ENCODE measurements at regions not wholly inside any gene's neighbourhood (a gene's known extent, or its start where the extent isn't known, plus 50 kb on each side); places are given as distances from the start of the nearest gene placed in this dataset.
A peak's percentile ranks its signal among the peaks of the same experiment; 100 is the strongest.

GRCh38 chr6:150547502-150548222 lies 52.0 kb upstream of the PLEKHG1 start:
- no peak for DNase-seq (ENCODE audit: low read depth in 1 of 2, low spot score in 2 of 2)

More at GRCh38 chr6:150547502-150548222, 52.0 kb upstream of the PLEKHG1 start:
- no peak overlapping the region for H3K14ac ChIP-seq (ENCODE audit: insufficient read length)
- WGBS, 2 experiments (ENCODE audit: extremely low coverage in 1 of 2, insufficient coverage in 1 of 2, insufficient read length in 1 of 2, insufficient replicate concordance in 2 of 2, low coverage in 1 of 2, low lambda C conversion rate in 2 of 2, missing lambda C conversion rate in 1 of 2) = 82% methylated on average over 11 of the region's 11 CpGs; no CpG with 5 or more reads in 1 of the 2 experiments
- no peak overlapping the region for H3K4me3 ChIP-seq (ENCODE audit: extremely low read depth in 1 of 4, insufficient read depth in 2 of 4, low read depth in 3 of 4, low read length in 4 of 4)
- no peak overlapping the region for H4K5ac ChIP-seq (ENCODE audit: insufficient read length, low read depth, low read length)
- no peak overlapping the region for H4K8ac ChIP-seq (ENCODE audit: extremely low read depth, insufficient read depth, low read length)
- H3K9ac ChIP-seq (replicated peaks in 1 of 4; ENCODE audit: extremely low read depth in 1 of 4, low read depth in 3 of 4, low read length in 3 of 4) = no peak overlapping the region
- H2AK5ac ChIP-seq (ENCODE audit: low read depth, low read length) = no peak overlapping the region
- H3K36me3 ChIP-seq (ENCODE audit: control insufficient read depth in 2 of 4, insufficient read depth in 4 of 4, low read length in 3 of 4) = no peaks in the 10 kb centered on the region
- H3K4me1 ChIP-seq (replicated peaks in 1 of 4; ENCODE audit: control insufficient read depth in 3 of 4, insufficient read depth in 4 of 4, low read length in 3 of 4) = peaks cover 0 to 3% (median 0%) of the 10 kb centered on the region in 4 experiments; a peak in 1 of 7 replicates
- H2BK5ac ChIP-seq (ENCODE audit: low read depth, low read length) = no peak overlapping the region
- no peaks in the 10 kb centered on the region for H4K20me1 ChIP-seq (replicated peaks in 1 of 2; ENCODE audit: control insufficient read depth in 1 of 2, insufficient read depth in 2 of 2, low read length in 2 of 2)
- ChIA-PET POLR2A (ENCODE audit: partially characterized antibody) (interaction anchor here (0.6 to 1.0 kb wide), 2 partner anchors 10 to 116 kb away, joined by 3 read pairs; no protein-coding TSS in a partner anchor), CTCF (ENCODE audit: partially characterized antibody) (interaction anchor here (1.2 to 1.6 kb wide), 9 partner anchors 10 to 268 kb away, joined by 3 to 6 read pairs (median 4); no protein-coding TSS in a partner anchor)
- H2BK12ac ChIP-seq (ENCODE audit: low read depth, low read length) = no peak overlapping the region
- no peaks in the 10 kb centered on the region for H3K27me3 ChIP-seq (replicated peaks in 1 of 4; ENCODE audit: control insufficient read depth in 3 of 4, extremely low read depth in 1 of 4, insufficient read depth in 3 of 4, low read length in 3 of 4)
- no peaks in the 10 kb centered on the region for H3K9me3 ChIP-seq (ENCODE audit: insufficient read depth in 2 of 2, low read depth in 1 of 2, low read length in 1 of 2)
- no peak overlapping the region for H2BK20ac ChIP-seq (ENCODE audit: low read length)
- H3K18ac ChIP-seq (ENCODE audit: extremely low read depth, low read length) = no peak overlapping the region
- H3K23me2 ChIP-seq (ENCODE audit: low read depth, low read length) = no peaks in the 10 kb centered on the region; the same call in 1 of the 2 replicates
- H2BK120ac ChIP-seq (replicated peaks; ENCODE audit: low read depth, low read length) = no peak overlapping the region
- no peak overlapping the region for H2BK15ac ChIP-seq (ENCODE audit: low read length)
- no peak overlapping the region for H3K23ac ChIP-seq (ENCODE audit: insufficient read length)
- no peak overlapping the region for H3K4ac ChIP-seq (replicated peaks; ENCODE audit: insufficient read length, low read depth, low read length)
- H3K79me1 ChIP-seq (ENCODE audit: low read depth, low read length) = no peaks in the 10 kb centered on the region
- H3K79me2 ChIP-seq (ENCODE audit: control insufficient read depth in 1 of 2, insufficient read depth in 2 of 2, low read length in 2 of 2) = no peaks in the 10 kb centered on the region
- no peak overlapping the region for H3K27ac ChIP-seq (ENCODE audit: low read depth, low read length)
- H4K91ac ChIP-seq (replicated peaks; ENCODE audit: insufficient read length, low read length) = no peak overlapping the region
- TF ChIP-seq TEAD4 (IDR thresholded peaks at IDR 0.05; ENCODE audit: low read depth, low read length) (0 out of 2 replicates have a peak, but pooled peaks have one; percentile 12), CTCF (IDR thresholded peaks at IDR 0.05; ENCODE audit: control extremely low read depth in 1 of 3, insufficient read depth in 1 of 3, low read depth in 1 of 3, low read length in 3 of 3) (peak in 2 of 3 experiments; percentile 31 to 32; a peak in 3 of 4 replicates), BRCA1 (IDR thresholded peaks at IDR 0.05; ENCODE audit: low read depth, low read length) (no peak)
- peak overlapping the region; percentile 61 for H2AFZ ChIP-seq (ENCODE audit: low read length)
- no peak overlapping the region for H3K56ac ChIP-seq (replicated peaks; ENCODE audit: insufficient read length, low read depth, low read length)
- no peak overlapping the region for H3K4me2 ChIP-seq (ENCODE audit: insufficient read depth in 1 of 2, low read depth in 2 of 2, low read length in 2 of 2)
- FAIRE-seq = no peak

Measured in H1 (cell line).